Right lobe of liver (tissue), 6 donors: ENCODE measurements at regions not wholly inside any gene's neighbourhood (a gene's known extent, or its start where the extent isn't known, plus 50 kb on each side); places are given as distances from the start of the nearest gene placed in this dataset.

Experiments used
- ATAC-seq, 4 donors: fragments of 200-7000 bp; cut with Tn5 transposase; one replicate each; pipeline ENCODE4 v1.9.1; 2020; ENCODE audit warnings: mild to moderate bottlenecking in 4 of 4, moderate library complexity in 4 of 4
- DNase-seq, 3 donors: peaks; one replicate each; pipeline ENCODE4 v3.0.0-alpha.2; 2020
- H3K27ac ChIP-seq, 3 donors: fragments of 200-600 bp; one replicate each; pipeline ENCODE4 v1.8.0; 2022
- H3K27me3 ChIP-seq, 2 donors: fragments of 200-600 bp; one replicate each; pipeline ENCODE4 v1.8.0; 2022
- H3K36me3 ChIP-seq, 4 donors: fragments of 200-600 bp; sonication (generic) in 1 of 4; one replicate each; pipeline versions ENCODE4 v1.5.1 to v1.8.0; 2017 to 2022; ENCODE audit warnings: control low read depth in 1 of 4
- H3K4me1 ChIP-seq, 4 donors: fragments of 200-600 bp; sonication (generic) in 1 of 4; one replicate each; pipeline versions ENCODE4 v1.5.1 to v1.8.0; 2017 to 2022; ENCODE audit warnings: control low read depth in 1 of 4
- H3K4me3 ChIP-seq, 3 donors: fragments of 200-600 bp; one replicate each; pipeline ENCODE4 v1.8.0; 2022
- H3K9me3 ChIP-seq, 4 donors: fragments of 200-600 bp; sonication (generic) in 1 of 4; one replicate each; pipeline versions ENCODE4 v1.5.1 to v1.8.0; 2017 to 2022; ENCODE audit warnings: control low read depth in 1 of 4
- CTCF ChIP-seq, 4 donors: fragments of 200-600 bp in 3 of 4; fragments of 450-650 bp in 1 of 4; IDR thresholded peaks; one replicate each; pipeline versions ENCODE4 v1.5.1 to v1.8.0; 2016 to 2022; ENCODE audit warnings: antibody characterized with exemption in 4 of 4, mild to moderate bottlenecking in 2 of 4
- POLR2A ChIP-seq: fragments of 450-650 bp; IDR thresholded peaks from one replicate; pipeline ENCODE4 v1.6.1; 2017; ENCODE audit warnings: antibody characterized with exemption, mild to moderate bottlenecking
- WGBS: methylation state at CpG from one replicate; pipeline ENCODE4 v1.1.6; 2018; ENCODE audit warnings: low coverage, low lambda C conversion rate; ENCODE audit not compliant: insufficient coverage; ENCODE audit errors: missing lambda C conversion rate; 5-methylcytosine and 5-hydroxymethylcytosine counted together
- intact Hi-C, 2 donors: fragments of 100-400 bp; cut with DNase I; formaldehyde crosslinking; loops; one replicate each; pipeline versions ENCODE4 v1.11.2 to v1.14.1; 2022
- donor health status: DM: no; HTN: yes; CAD: no.
- donor health status: DM: no; HTN: no; CAD: no.
- donor health status: DM: no; HTN: no; CAD: no.
- donor health status: DM: no; HTN: yes; CAD: no.
- donor health status: DM: no; HTN: yes; CAD: no.

GRCh38 chr1:222021129-222021528 lies 279.2 kb upstream of the DUSP10 start:
- Histone ChIP-seq H3K4me1 (peaks cover 0 to 15% (median 0%) of the 10 kb centered on the region in 4 donors), H3K36me3 (no peaks in the 10 kb centered on the region), H3K27me3 (no peaks in the 10 kb centered on the region), H3K27ac (no peak overlapping the region), H3K9me3 (no peaks in the 10 kb centered on the region), H3K4me3 (no peak overlapping the region)
- WGBS: 53% methylated on average over 5 of the region's 5 CpGs
- ATAC-seq (no peak), DNase-seq (no peak)
- intact Hi-C loops: no loop called here
- no peak for TF ChIP-seq POLR2A
- no peak for TF ChIP-seq CTCF (IDR thresholded peaks at IDR 0.05)

GRCh38 chr1:222020553-222020952 lies 278.7 kb upstream of the DUSP10 start:
- intact Hi-C loops: no loop called here
- ATAC-seq (peak; percentile 47 to 74 (median 64)), DNase-seq (no peak)
- H3K36me3 ChIP-seq: no peaks in the 10 kb centered on the region
- H3K4me1 ChIP-seq: peaks cover 0 to 9% (median 0%) of the 10 kb centered on the region in 4 donors
- no peaks in the 10 kb centered on the region for H3K9me3 ChIP-seq
- no peaks in the 10 kb centered on the region for H3K27me3 ChIP-seq
- H3K27ac ChIP-seq: no peak overlapping the region
- TF ChIP-seq POLR2A: no peak
- TF ChIP-seq CTCF (IDR thresholded peaks at IDR 0.05): no peak
- H3K4me3 ChIP-seq: no peak overlapping the region

GRCh38 chr1:222019029-222019428 lies 277.1 kb upstream of the DUSP10 start:
- TF ChIP-seq POLR2A (no peak), CTCF (IDR thresholded peaks at IDR 0.05) (no peak)
- Histone ChIP-seq H3K4me3 (no peak overlapping the region), H3K9me3 (no peaks in the 10 kb centered on the region), H3K4me1 (peaks cover 0 to 7% (median 0%) of the 10 kb centered on the region in 4 donors), H3K27me3 (no peaks in the 10 kb centered on the region), H3K27ac (no peak overlapping the region), H3K36me3 (no peaks in the 10 kb centered on the region)
- 38% methylated on average over 3 of the region's 3 CpGs for WGBS
- DNase-seq: no peak
- peak in 3 of 4 donors; percentile 24 to 58 (median 40) for ATAC-seq
- intact Hi-C loops: no loop called here

GRCh38 chr1:222018041-222018440 lies 276.2 kb upstream of the DUSP10 start:
- Histone ChIP-seq H3K9me3 (no peaks in the 10 kb centered on the region), H3K4me1 (peaks cover 0 to 7% (median 0%) of the 10 kb centered on the region in 4 donors), H3K4me3 (no peak overlapping the region), H3K27ac (no peak overlapping the region), H3K36me3 (no peaks in the 10 kb centered on the region), H3K27me3 (no peaks in the 10 kb centered on the region)
- ATAC-seq (no peak), DNase-seq (no peak)
- TF ChIP-seq CTCF (IDR thresholded peaks at IDR 0.05): no peak
- TF ChIP-seq POLR2A: no peak
- WGBS: 94% methylated on average over 3 of the region's 3 CpGs
- intact Hi-C loops: no loop called here

GRCh38 chr1:222015686-222016085 lies 273.8 kb upstream of the DUSP10 start:
- no peak for DNase-seq
- Histone ChIP-seq H3K27me3 (no peaks in the 10 kb centered on the region), H3K36me3 (no peaks in the 10 kb centered on the region), H3K4me3 (no peak overlapping the region), H3K9me3 (no peaks in the 10 kb centered on the region), H3K4me1 (peaks cover 0 to 4% (median 0%) of the 10 kb centered on the region in 4 donors), H3K27ac (no peak overlapping the region)
- 80% methylated on average over 3 of the region's 3 CpGs for WGBS
- no peak for TF ChIP-seq CTCF (IDR thresholded peaks at IDR 0.05)
- TF ChIP-seq POLR2A: no peak
- no peak for ATAC-seq
- intact Hi-C loops: no loop called here
